Suppressor macrophage treated with lipopolysaccharide for 4 hours (primary cell): ENCODE measurements at regions not wholly inside any gene's neighbourhood (a gene's known extent, or its start where the extent isn't known, plus 50 kb on each side); places are given as distances from the start of the nearest gene placed in this dataset.

Source experiments
- DNase-seq: peaks from one replicate; pipeline ENCODE4 v3.0.0-alpha.2; 2020

- DNase-seq, result no peak
Observed at GRCh38 chr1:208600456-208601190, 356.4 kb upstream of the PLXNA2 start.

- DNase-seq, result no peak
Observed at GRCh38 chr1:208601561-208601960, 357.4 kb upstream of the PLXNA2 start.

- peak; percentile 4 for DNase-seq
Observed at GRCh38 chr1:208603721-208604120, 359.5 kb upstream of the PLXNA2 start.

- peak; percentile 31 for DNase-seq
Observed at GRCh38 chr1:208604295-208604694, 360.1 kb upstream of the PLXNA2 start.

GRCh38 chr1:208606959-208607358 is 362.8 kb upstream of the PLXNA2 start:
- no peak for DNase-seq

- no peak for DNase-seq
Observed at GRCh38 chr1:208607616-208608015, 363.4 kb upstream of the PLXNA2 start.

GRCh38 chr1:208614610-208615009 is 370.4 kb upstream of the PLXNA2 start:
- DNase-seq, result no peak

GRCh38 chr1:208615371-208615770 is 371.2 kb upstream of the PLXNA2 start:
- no peak for DNase-seq

GRCh38 chr1:208616776-208617175 is 372.6 kb upstream of the PLXNA2 start:
- DNase-seq, result no peak

- DNase-seq, result no peak
Observed at GRCh38 chr1:208628022-208628914, 384.1 kb upstream of the PLXNA2 start.

GRCh38 chr1:208631092-208631491 is 386.9 kb upstream of the PLXNA2 start:
- no peak for DNase-seq

GRCh38 chr1:208631506-208631905 is 387.3 kb upstream of the PLXNA2 start:
- DNase-seq, result no peak

- DNase-seq, result no peak
Observed at GRCh38 chr1:208634346-208635140, 390.4 kb upstream of the PLXNA2 start.

- no peak for DNase-seq
Observed at GRCh38 chr1:208637181-208637580, 393.0 kb upstream of the PLXNA2 start.

- DNase-seq, result no peak
Observed at GRCh38 chr1:208639382-208639781, 395.2 kb upstream of the PLXNA2 start.

- DNase-seq, result no peak
Observed at GRCh38 chr1:208640295-208640694, 396.1 kb upstream of the PLXNA2 start.

- DNase-seq, result no peak
Observed at GRCh38 chr1:208641579-208642280, 397.5 kb upstream of the PLXNA2 start.

GRCh38 chr1:208643005-208643597 is 398.9 kb upstream of the PLXNA2 start:
- DNase-seq, result no peak

- DNase-seq, result no peak
Observed at GRCh38 chr1:208644401-208645160, 400.4 kb upstream of the PLXNA2 start.

GRCh38 chr1:208646431-208646830 is 402.2 kb upstream of the PLXNA2 start:
- DNase-seq, result no peak

GRCh38 chr1:208648146-208648545 is 404.0 kb upstream of the PLXNA2 start:
- DNase-seq, result no peak
